GM12875 (cell line): ENCODE measurements at regions not wholly inside any gene's neighbourhood (a gene's known extent, or its start where the extent isn't known, plus 50 kb on each side); places are given as distances from the start of the nearest gene placed in this dataset.

ENCODE experiments used
- H3K4me3 ChIP-seq: one replicate; pipeline ENCODE4 v1.5.1; 2011; ENCODE audit warnings: low read depth, low read length, control low read depth
- TF ChIP-seq, protein P1 (sequence below): IDR thresholded peaks from 2 replicates; pipeline ENCODE4 v1.5.1; 2011; ENCODE audit warnings: low read depth, mild to moderate bottlenecking, control low read depth, inconsistent platforms, low read length, moderate library complexity, borderline replicate concordance; ENCODE audit not compliant: insufficient read depth

DNA sequence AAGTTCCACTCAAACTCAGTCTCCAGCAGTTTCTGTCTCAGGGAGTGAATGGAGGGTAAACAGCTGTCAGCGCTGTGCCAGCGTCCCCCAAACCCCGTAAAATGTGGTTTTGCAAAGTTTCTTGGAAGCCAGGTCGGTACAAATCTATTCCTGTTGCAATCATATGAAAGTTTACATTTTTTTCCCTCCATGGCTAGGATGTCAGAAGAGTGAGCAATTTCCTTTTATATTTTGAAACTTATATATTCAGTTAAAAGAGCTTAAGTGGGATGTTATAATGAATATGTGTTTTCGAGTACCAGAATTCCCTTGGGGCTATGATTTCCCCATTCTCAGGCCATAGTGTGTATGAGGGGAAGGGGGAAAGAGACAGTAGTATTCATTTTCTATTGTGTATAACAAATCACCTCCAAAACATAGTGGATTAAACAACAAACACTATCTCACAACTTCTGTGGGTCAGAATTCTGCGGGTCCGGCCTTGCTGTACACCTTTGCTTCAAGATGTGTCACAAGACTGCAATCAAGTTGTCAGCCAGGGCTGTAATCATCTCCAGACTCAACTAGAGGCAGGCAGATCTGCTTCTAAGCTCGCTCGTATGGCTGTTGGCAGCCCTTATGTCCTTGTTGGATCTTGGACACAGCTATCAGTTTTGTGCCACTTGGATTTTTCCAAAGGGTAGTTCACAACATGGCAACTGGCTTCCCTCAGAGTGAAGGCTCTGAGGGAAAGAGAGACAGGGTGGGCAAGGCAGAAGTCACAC is 107.4 kb downstream of the SNX18 start:
- TF ChIP-seq, protein P1, sequence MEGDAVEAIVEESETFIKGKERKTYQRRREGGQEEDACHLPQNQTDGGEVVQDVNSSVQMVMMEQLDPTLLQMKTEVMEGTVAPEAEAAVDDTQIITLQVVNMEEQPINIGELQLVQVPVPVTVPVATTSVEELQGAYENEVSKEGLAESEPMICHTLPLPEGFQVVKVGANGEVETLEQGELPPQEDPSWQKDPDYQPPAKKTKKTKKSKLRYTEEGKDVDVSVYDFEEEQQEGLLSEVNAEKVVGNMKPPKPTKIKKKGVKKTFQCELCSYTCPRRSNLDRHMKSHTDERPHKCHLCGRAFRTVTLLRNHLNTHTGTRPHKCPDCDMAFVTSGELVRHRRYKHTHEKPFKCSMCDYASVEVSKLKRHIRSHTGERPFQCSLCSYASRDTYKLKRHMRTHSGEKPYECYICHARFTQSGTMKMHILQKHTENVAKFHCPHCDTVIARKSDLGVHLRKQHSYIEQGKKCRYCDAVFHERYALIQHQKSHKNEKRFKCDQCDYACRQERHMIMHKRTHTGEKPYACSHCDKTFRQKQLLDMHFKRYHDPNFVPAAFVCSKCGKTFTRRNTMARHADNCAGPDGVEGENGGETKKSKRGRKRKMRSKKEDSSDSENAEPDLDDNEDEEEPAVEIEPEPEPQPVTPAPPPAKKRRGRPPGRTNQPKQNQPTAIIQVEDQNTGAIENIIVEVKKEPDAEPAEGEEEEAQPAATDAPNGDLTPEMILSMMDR = no peak
- no peak overlapping the region for H3K4me3 ChIP-seq

DNA sequence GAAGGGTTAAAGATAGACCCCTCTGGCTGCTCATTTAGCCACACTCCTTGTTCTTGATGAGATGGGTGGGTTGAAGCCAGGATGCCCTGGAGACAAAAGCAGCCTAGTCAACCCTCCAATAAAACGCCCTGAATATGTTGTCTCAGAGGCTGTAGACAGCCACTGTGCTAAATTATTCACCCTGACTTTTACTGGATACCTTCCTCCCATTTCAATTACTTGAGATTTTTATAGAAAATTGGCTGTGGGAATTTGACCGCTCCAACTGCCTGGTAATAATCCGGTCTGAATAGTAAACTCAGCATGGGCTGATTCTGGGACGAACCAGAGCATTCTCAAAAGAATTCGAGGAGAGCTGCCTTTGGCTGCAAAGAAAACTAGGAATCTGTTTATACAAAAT is 104.2 kb downstream of the SNX18 start:
- TF ChIP-seq, protein P1 = no peak
- H3K4me3 ChIP-seq = no peak overlapping the region

DNA sequence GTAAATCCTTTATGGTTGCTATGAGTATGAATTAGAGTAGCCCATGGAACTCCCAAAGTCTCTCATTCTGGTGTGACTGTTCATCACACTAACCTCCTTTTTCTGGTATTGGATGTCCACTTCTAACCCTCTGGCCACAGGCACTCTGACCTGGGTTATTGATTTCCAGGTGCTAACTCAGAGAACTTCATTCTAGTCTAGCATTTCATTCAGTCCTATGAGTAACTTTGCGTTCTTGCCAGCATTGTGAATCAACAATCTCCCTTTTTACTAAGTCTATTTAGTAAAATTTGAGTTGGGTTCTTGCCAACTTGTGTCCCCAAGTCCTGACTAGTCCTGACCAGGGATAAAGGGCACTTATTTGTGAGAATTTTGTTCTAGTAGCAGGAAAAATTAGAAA is 103.5 kb downstream of the SNX18 start:
- no peak overlapping the region for H3K4me3 ChIP-seq
- TF ChIP-seq, protein P1 = no peak

DNA sequence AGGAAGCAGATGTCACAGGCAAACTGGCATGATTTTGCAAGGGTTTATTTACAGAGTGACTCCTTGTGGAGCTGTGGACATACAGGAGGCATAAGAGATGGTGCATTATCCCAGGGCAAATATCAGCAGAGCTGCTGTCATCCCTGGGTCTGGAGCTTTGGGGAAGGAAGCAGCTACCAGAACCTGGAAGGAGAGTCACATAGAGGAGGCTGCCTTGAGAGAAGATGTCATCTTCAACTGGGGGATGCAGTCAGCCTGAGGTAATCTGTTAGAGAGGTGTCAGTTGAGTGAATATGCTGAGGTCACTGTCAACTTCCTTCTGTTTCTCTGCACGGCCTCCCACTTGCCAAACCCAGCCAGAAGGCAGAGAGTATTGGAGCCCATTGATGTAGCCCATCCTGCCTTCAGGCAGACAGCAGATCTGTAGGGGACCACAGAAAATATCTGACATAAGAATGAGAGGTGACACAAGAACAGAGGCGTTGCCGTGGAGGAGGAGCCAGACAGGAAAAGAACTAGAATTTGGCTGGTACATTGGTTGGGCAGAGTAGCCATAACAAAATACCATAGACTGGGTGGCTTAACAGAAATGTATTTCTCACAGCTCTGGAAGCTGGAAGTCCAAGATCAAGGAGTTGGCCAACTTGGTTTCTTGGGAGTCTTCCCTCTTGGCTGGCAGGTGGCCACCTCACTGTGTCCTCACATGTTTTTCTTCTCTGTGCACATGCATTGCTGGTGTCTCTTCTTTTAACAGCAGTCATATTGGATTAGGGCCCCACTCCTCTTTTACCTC is 102.8 kb downstream of the SNX18 start:
- no peak overlapping the region for H3K4me3 ChIP-seq
- TF ChIP-seq, protein P1 = no peak

DNA sequence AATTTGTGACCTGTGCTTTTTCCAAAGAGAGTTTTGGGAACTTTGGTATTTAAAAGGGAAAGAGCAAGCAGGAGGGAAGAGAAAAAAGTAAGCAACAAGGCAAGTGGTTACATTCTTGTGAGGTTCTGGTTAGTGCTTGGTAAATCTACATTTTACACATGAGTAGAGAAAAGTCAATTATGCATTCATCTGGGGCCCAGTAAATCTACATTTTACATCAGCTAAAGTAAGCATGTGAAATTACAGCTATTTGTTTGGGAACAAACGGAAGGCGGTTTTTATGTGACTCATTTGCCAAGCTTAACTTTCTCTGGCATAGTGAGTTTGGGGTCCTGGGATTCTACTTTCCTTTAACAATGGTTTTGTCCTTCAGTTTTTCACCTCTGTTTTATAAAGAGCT is 102.2 kb downstream of the SNX18 start:
- TF ChIP-seq, protein P1 = no peak
- no peak overlapping the region for H3K4me3 ChIP-seq

DNA sequence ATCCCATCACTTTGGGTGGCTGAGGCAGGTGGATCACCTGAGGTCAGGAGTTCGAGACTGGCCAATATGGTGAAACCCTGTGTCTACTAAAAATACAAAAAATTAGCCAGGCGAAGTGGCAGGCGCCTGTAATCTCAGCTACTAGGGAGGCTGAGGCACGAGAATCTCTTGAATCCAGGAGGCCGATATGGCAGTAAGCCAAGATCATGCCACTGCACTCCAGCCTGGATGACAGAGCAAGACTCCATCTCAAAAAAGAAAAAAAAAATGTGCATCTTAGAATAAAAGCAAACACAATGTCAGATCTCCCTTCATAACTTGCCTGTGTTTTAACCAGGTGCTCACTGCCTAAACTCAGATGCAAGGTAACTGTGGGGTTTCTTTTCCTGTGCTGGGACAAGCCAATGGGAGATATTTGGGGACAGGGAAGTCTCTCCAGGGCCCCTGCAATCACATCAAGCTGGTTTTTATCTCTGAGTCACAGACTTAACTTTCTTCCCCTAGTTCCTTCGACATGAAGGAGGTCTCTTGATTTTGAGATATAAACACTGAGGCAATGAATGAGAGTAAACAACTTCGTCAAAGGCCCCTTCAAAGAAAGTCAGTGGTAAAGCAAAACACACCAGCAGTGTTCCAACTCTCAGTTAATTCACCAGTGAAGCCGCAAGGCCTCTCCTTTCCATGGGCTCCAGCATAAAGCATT is 99.1 kb downstream of the SNX18 start:
- TF ChIP-seq, protein P1 = no peak
- H3K4me3 ChIP-seq = no peak overlapping the region
